Activated gamma-delta T cell treated with anti-CD3 and anti-CD28 coated beads, Interleukin-2, amount 50 U/mL, for 16 hours (primary cell): ENCODE measurements at regions not wholly inside any gene's neighbourhood (a gene's known extent, or its start where the extent isn't known, plus 50 kb on each side); places are given as distances from the start of the nearest gene placed in this dataset.
"Not testable (repeated sequence)": the region's sequence is repeated elsewhere in the genome, so short reads cannot be mapped to it uniquely, and the experiment has no call there.

Experiments used
- DNase-seq: peaks from one replicate; pipeline ENCODE4 v3.0.0-alpha.2; 2020; ENCODE audit warnings: low read depth

GRCh38 chr9:117938896-117939295, 234.7 kb downstream of the TLR4 start:
- no peak for DNase-seq

DNA sequence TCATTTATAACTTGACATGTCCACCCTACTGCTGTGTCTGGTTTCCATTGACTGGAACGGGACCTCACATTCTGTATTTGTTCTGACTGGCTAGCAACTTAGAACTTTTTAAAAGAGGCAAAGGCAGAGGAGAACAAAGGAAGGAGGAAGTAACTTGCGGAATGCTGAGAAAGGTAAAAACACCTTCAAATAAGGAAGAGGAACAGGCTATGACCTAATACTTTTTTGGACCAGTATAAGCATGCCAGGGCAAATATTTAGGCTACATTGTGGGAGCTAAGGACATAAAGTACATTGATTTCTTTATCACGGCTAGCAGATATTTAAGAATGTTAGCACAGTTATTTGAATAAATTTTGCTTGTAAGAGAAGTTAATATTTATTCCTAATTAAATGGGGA, 240.5 kb downstream of the TLR4 start:
- not testable (repeated sequence) for DNase-seq

GRCh38 chr9:117945286-117945685, 241.1 kb downstream of the TLR4 start:
- DNase-seq = no peak

GRCh38 chr9:117951127-117951526, 246.9 kb downstream of the TLR4 start:
- DNase-seq = no peak

- DNase-seq = no peak
Measured at GRCh38 chr9:117952581-117952980, 248.4 kb downstream of the TLR4 start.

DNA sequence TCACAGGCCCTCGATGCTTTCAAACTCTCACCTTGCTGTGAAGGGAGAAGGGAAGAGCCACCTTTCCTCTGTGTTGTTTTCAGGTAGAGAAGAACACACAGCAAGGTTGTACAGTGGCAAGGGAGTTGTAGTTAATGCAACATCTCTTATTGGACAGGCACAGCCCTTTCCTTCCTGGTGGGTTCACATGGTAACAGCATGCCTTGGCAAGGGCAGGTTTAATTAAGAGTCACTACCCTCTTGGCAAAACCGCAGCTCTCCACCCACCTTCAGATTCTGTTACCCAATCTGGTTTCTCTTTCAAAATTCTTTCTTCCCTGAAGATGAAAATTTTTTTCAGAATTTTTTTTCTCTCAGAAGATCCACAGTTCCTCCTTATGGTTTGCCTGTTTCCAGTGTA, 253.1 kb downstream of the TLR4 start:
- DNase-seq = no peak

- no peak for DNase-seq
Measured at GRCh38 chr9:117958726-117959125, 254.5 kb downstream of the TLR4 start.

DNA sequence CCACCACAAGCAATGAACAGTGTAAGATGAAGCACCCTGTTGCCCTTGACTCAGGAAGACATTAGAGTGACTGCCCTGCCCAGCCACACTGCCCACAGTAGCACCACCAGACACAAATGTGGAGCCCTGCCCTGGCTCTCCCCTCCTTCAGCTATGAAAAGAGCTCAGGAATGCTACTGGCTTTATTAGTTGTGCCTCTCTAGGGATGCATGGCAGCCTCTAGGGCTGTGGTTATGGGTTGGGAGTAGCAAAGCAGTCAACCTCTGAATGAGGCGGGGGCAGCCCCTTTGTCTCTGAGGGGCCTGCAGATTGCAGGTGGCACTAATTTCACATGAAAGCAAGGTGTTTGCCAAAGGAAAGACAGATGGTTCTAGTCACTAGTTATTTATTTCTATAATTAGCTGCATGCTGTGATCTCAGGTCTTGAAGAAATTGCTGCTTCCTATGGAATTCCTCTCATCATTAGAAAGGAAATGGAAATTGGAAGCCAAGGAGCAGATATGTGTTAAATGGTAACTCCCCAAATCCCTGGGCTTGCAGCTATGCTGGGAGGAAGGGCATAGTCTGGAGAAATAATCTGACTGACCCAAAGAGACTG, 259.4 kb downstream of the TLR4 start:
- no peak for DNase-seq

DNA sequence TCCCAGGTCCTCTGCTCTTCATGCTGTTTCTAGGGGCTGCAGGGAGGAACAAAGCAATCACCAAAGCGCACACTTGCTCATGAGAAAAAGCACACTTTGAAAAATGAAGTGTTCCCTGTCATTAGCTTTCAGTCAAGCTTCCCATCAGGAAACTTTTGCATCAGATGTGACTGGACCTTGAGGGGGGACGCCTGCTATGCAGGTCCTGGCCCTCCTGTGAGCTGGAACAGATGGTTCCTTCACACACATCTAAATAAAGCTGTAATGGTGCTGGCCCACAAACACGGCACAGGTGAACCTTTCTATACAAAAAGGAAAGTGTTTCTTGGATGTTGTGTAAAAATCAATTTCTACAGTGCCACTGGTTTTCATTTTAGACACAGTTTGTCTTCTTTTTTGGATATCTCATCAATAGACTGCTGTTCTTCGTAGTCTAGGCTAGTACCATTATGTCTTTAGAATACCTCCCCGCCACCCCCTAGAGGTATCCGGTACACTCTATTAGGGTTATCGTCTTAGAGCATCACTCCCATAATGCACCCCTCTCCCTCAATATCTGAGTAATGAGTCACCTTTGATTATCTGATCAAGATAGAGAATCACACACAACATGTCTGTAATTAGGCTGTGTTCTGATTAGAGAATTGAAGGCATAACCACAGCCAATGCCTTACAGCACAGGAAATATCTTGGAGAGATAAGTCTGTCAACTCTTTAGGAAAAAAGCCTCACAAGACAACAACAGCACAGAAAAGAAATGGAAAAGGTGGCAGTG, 266.3 kb downstream of the TLR4 start:
- DNase-seq = no peak

DNA sequence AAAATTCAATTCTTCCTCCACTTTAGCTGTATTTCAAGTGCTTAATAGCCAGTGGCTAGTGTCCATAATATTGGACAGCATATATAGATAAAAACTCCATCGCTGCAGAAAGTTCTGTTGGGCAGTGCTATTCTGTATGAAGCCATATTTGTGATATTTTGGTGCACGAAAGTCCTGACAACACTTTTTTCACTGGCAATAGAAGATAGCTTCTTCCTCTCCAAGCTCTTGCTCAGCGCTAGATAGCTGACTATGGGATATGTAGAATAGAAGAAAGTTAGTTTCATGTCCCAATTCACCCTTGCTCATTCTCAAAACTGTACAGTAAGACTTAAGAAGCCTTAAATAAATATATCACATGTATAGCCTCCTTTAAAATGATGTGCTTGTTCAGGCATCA, 269.9 kb downstream of the TLR4 start:
- DNase-seq = no peak

DNA sequence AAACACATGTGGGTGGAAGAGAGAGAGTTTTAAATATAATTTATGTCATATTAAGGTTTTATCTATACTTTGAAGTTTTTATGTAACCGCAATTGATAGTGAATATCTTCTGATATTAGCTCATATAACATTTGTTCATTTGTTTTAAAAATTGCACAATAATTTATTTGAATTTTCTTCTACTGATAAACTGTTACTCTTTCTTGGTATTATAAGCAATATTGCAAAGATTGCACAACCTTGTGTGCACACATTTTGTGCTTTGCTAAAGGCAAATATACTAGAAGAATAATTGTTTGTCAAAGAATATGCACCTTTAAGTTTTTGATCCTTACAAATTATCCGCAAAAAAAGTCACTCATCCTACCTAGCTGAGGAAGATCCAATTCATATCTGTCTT, 275.7 kb downstream of the TLR4 start:
- no peak for DNase-seq

GRCh38 chr9:117987945-117988344, 283.7 kb downstream of the TLR4 start:
- no peak for DNase-seq

GRCh38 chr9:117992006-117992405, 287.8 kb downstream of the TLR4 start:
- no peak for DNase-seq

GRCh38 chr9:118000581-118000980, 296.4 kb downstream of the TLR4 start:
- DNase-seq = no peak

DNA sequence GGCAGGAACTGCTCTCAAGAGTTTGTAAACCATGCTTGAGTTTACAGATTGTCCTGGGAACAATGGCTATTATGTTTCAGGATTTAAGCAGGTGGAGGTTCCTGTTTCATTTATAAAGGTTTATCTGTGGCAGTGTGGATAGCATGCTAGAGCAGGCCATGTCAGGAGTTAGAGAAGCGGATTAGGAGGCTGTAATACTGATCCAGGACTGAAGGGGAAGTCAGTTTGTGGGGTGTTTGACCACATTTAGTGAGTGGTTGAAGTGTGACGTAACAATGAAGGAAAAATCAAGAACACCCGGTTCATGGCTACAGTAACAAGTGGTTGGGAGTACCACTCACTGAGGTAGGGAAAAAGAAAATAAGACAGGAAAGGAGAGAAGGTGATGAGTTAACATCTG, 299.0 kb downstream of the TLR4 start:
- no peak for DNase-seq

GRCh38 chr9:118008246-118008645, 304.0 kb downstream of the TLR4 start:
- no peak for DNase-seq

DNA sequence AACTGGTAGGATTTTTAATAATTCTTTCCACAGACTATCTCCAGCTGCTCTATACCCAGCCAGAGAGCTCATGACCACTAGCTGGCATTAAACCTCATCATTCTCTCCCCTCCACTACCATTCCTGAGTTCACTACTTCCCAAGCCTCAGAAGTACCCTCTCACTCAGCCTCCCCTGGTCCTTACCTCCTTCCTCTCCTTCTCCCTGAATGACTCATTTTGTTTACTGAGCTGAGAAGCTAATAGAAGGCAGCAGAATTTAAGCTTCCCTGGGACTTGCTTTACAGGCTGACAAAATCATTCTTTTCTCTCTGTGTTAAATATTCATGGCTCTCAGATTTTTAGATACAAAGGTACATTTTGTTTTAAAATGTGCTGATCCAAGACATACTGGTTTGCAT, 305.4 kb downstream of the TLR4 start:
- no peak for DNase-seq

GRCh38 chr9:118017607-118018122, 313.5 kb downstream of the TLR4 start:
- no peak for DNase-seq

DNA sequence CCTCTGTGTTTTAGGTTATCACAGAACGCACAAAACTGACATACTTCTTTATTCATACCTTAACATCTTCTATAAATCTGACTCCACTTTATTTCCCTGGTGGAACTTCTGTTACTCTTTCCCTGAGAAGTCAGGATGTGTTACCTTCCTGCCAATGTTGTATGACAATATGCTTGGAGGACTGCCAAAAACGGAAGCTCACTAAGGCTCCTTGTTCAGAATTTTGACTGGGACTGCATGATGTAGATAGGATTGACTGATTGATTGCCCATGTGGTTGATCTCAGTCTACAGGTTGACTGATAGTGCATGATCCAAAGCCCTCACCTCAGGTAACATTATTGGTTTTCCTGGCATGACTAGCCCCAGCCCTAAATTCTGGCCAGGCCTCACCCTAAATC, 319.4 kb downstream of the TLR4 start:
- no peak for DNase-seq

GRCh38 chr9:118028225-118028624, 324.0 kb downstream of the TLR4 start:
- no peak for DNase-seq

- no peak for DNase-seq
Measured at GRCh38 chr9:118029425-118029824, 325.2 kb downstream of the TLR4 start.

GRCh38 chr9:118034701-118035100, 330.5 kb downstream of the TLR4 start:
- no peak for DNase-seq

DNA sequence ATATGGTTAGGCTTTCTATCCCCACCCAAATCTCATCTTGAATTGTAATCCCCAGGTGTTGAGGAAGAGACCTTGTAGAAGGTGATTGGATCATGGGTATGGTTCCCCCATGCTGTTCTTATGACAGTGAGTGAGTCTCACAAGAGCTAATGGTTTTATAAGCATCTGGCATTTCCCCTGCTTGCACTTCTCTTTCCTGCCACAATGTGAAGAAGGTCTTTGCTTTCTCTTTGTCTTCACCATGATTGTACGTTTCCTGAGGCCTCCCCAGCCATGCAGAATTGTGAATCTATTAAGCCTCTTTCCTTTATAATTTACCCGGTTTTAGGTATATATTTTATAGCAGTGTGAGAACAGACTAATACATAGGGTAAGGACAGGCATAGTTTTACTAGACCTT, 334.5 kb downstream of the TLR4 start:
- DNase-seq = no peak

GRCh38 chr9:118058227-118058626, 354.0 kb downstream of the TLR4 start:
- no peak for DNase-seq
